GM12865 (cell line): ENCODE measurements at regions not wholly inside any gene's neighbourhood (a gene's known extent, or its start where the extent isn't known, plus 50 kb on each side); places are given as distances from the start of the nearest gene placed in this dataset.

ENCODE experiments used
- DNase-seq: peaks from one replicate; pipeline ENCODE4 v3.0.0; 2010; ENCODE audit warnings: low read depth
- H3K4me3 ChIP-seq: 2 replicates; pipeline ENCODE4 v1.5.1; 2011; ENCODE audit warnings: mild to moderate bottlenecking, low read depth, low read length, control low read depth
- TF ChIP-seq, protein P1 (sequence below): IDR thresholded peaks from 2 replicates; pipeline ENCODE4 v1.5.1; 2011; ENCODE audit warnings: low read length, control low read depth, low read depth, inconsistent platforms; ENCODE audit not compliant: insufficient read depth; ENCODE audit errors: missing control alignments

DNA sequence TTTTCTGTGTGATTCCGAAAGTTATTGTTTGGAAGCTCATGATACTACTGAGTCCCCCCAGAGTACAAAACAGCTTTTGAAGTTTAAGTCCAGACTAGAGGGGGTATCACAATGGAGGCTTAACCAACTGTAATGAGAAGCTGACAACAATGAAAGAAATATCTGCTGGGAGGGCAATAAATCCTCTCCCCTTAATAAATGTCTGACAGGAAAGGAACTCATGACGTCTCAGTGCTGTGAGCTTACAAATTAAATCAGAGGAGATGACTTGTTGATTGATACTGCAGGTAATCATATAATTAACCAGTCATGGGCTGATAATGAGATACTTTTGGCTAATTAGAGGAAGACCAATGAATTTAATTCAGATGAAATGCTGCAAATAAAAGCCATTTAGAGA is 102.6 kb upstream of the WDR11 start:
- TF ChIP-seq, protein P1, sequence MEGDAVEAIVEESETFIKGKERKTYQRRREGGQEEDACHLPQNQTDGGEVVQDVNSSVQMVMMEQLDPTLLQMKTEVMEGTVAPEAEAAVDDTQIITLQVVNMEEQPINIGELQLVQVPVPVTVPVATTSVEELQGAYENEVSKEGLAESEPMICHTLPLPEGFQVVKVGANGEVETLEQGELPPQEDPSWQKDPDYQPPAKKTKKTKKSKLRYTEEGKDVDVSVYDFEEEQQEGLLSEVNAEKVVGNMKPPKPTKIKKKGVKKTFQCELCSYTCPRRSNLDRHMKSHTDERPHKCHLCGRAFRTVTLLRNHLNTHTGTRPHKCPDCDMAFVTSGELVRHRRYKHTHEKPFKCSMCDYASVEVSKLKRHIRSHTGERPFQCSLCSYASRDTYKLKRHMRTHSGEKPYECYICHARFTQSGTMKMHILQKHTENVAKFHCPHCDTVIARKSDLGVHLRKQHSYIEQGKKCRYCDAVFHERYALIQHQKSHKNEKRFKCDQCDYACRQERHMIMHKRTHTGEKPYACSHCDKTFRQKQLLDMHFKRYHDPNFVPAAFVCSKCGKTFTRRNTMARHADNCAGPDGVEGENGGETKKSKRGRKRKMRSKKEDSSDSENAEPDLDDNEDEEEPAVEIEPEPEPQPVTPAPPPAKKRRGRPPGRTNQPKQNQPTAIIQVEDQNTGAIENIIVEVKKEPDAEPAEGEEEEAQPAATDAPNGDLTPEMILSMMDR, result no peak

DNA sequence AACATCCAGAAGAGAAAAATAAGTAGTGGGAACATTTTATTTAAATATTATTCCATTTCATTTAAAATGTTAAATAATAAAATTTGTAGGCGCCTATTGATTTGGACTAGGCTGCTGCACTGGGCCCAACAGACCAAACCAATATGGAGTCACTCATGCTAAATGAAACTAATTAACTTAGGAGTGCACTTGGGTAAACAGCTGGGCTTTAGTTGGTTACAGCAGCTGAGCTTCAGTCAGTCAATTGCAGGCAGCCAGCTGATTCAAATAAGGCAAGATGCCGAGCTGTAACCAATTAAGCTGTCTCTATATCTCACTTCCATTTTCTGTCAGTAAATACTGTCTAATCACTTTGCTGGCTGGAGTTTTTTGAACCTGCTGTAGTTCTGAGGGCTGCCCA is 102.1 kb upstream of the WDR11 start:
- TF ChIP-seq, protein P1, result no peak
- DNase-seq, result no peak
- H3K4me3 ChIP-seq, result no peak overlapping the region

More for the DNA sequence above, 102.6 kb upstream of the WDR11 start:
- no peak overlapping the region for H3K4me3 ChIP-seq
- no peak for DNase-seq

DNA sequence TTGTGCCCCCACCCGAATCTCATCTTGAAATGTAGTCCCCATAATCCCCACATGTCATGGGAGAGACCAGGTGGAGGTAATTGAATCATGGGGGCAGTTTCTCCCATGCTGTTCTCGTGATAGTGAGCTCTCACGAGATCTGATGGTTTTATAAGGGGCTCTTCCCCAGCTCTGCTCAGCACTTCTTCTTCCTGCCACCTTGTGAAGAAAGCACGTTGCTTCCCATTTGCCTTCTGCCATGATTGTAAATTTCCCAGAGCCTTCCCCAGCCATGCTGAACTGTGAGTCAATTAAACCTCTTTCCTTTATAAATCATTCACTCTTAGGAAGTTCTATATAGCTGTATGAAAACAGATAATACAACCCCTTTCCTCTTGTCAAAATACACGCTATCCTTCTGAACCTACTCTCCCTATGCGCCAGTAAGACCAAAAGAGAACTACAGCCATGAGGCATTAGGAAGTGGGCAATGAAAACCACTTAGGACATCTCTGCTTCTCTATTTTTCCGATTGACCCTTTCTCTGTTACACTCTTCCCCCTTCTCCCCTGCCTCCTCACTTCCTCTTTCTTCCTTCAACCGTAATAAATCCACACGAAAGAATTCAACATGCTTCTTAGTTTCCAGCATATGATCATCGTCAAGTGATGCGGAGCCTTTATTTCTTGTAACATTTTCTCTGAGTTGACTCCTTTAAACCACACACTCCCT is 101.2 kb upstream of the WDR11 start:
- DNase-seq, result no peak
- H3K4me3 ChIP-seq, result no peak overlapping the region
- TF ChIP-seq, protein P1, result no peak

DNA sequence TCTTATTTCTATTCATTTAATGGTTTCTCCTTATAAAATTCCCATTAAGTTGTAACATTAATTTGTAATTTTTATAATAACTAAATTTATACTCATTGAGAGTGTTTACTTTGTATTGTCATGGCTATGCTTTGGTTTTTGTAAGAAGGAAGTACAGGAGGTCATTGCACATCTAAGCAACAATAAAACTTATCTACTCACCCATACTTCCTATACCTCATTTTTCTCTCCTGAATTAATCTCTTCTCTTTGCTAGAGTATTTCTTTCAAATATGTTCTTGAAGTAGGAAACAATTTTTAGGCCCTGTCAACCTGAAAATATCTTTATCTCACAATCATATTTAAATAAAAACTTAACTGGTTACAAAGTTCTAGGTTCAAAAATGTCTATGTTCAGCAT is 95.4 kb upstream of the WDR11 start:
- TF ChIP-seq, protein P1, result no peak
- no peak overlapping the region for H3K4me3 ChIP-seq
- DNase-seq, result no peak

DNA sequence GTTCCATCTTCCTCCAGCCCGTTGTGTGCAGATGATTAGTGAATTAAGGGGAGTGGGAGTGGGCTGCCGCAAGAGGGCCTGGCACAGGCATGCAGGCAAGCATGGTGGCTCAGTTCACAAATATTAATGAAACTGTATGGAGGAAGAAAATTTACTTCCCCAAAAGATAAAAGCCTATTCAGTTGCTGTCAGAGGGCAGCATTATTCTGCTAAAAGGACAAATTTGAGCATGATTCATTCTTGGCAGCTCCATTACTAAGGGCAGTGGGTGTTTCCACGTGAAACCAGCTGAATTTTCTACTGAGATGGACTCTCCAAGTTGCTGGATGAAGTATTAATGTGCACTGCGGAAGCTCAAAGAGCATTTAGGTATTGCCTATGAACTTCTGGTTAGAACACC is 90.9 kb upstream of the WDR11 start:
- no peak for DNase-seq
- H3K4me3 ChIP-seq, result no peak overlapping the region
- TF ChIP-seq, protein P1, result no peak

DNA sequence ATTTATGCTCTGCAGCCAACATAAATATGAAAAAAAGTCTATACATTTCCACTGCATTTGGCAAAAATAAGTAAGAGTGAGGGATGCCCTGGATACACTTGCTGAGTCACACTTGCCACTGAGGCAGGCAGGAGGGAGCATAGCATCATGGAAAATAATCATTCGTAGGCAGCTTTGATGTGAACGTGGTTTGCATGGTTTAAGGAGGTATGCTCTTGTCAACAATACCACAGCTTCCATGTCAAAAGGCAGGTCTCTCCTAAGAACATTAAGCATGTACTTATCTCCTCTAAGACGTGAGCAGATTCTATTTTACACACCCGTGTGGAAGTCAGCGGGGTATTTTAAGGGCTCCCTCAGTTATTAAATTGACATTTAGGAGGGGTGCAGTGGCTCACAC is 89.2 kb upstream of the WDR11 start:
- TF ChIP-seq, protein P1, result no peak
- DNase-seq, result no peak

DNA sequence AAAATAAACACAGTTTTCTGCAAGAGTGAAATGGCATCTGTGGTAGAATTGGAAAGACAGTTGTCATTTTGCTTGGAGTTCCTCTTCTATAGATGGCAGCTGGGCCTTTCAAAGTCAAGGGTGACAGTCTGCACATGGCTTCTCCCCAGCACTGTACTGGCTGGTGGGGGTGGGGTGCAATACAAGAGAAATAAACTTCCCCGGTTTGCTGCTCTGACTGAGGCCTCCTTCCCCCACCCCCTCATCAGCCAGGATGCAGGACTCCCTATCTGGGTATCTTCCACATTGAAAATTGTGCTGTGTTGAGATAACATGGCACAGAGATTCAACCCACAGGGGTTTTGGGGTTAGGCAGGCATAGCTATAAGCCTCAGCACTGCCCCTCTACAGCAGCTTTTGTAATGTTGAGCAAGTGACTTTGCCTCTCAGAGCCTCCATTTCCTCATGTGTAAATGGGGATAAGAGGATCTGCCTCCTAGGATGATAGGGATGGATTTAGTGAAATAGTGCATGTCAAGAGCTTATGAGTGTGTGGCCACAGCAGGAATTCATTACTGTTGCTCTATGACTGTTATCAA is 85.8 kb upstream of the WDR11 start:
- TF ChIP-seq, protein P1, result no peak
- H3K4me3 ChIP-seq, result no peak overlapping the region
- no peak for DNase-seq

More for the DNA sequence above, 89.2 kb upstream of the WDR11 start:
- no peak overlapping the region for H3K4me3 ChIP-seq
